RKO (cell line): ENCODE measurements at regions not wholly inside any gene's neighbourhood (a gene's known extent, or its start where the extent isn't known, plus 50 kb on each side); places are given as distances from the start of the nearest gene placed in this dataset.

ENCODE experiments used
- DNase-seq: peaks from one replicate; pipeline ENCODE4 v3.0.0-alpha.2; 2016; ENCODE audit warnings: low spot score

DNA sequence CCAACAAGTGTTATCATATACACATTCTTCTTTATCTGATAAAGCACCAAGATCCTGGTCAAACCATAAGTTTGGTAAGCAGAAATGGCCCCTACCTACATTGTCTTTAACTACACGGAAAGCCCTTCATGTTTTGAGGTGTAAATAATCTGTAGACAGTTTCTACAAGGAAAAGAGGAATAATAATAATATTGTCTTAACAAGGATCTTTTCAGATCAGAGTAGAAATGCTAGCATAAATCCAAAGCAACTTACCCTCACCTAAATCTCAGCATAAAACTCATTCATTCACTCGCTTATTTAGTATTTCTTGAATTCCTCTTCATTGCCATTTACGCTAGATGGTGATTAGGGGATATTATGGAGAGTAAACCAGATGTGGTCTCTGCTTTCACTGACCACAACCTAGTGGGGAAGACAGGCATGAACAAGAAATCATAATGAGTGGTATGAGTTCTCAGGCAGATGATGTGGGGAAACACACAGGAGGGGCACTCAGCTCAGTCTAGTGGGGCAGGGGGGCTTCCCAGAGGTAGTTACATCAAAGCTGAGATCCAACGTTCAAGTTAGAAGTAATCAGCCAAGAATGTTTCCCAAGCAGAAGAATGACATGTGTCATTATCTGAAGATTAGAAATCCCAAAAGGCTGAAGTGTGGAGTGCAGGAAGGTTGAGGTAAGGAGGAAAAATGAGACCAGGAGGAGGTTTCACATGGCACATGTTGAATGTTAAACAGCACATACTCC is 65.4 kb upstream of the ZC3H12C start:
- DNase-seq = no peak

DNA sequence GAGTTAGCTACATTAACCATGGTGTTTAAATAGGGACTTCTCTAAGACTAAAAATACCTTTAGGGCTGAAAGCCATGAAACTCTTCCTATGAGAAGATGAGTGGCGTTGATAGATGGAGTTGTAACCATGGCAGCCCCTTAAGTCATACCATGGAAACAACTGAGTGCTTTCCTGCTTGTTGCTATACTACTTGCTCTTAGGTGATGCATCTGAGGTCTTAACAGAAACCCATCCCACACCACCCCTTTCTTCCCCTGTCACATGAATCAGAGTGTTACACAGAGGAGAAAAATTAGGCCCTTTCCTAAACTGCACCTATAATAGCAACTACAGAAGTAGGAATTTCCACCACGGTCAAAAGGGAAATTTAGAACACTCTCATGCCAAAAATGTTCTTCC is 64.3 kb upstream of the ZC3H12C start:
- DNase-seq = no peak

GRCh38 chr11:110029714-110030113 is 63.5 kb upstream of the ZC3H12C start:
- DNase-seq = no peak

DNA sequence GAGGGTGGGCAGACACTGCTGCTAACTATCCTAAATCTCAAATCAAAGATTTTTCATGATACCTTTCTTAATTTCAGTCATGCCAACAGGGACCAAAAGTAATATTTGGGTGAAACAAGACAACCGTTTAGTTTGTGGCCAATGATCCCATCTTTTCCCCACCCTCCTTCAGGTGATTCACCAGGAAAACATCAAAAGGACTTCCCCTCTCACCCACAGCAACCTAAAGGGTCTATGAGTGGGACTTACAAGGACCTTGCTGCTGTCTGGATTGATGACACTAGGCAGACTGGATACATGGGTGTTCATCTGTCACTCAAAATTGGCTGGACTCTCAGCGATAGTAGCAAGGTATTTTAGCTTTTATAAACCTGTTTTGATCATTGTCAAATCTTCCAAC is 62.0 kb upstream of the ZC3H12C start:
- no peak for DNase-seq

GRCh38 chr11:110032259-110032658 is 60.9 kb upstream of the ZC3H12C start:
- DNase-seq = no peak

- no peak for DNase-seq
Measured at GRCh38 chr11:110032957-110033570, 60.1 kb upstream of the ZC3H12C start.

DNA sequence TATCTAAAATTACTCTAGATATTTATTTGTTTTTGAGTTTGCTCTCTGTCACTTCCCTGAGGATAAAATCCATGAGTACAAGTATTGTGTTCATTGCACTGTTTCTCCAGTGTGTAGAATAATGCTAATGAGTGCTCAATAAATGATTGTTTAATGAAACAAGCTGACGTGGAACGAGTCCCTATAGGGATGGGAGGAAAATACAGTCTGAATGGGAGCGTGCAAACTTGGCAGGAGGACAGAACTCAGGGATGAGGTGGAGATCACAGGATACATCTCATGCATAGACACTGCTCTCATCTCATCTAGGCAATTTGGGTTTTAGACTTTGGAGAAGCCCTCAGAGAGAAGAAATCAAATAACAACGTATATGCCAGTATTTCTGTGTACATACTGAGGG is 58.4 kb upstream of the ZC3H12C start:
- DNase-seq = no peak

DNA sequence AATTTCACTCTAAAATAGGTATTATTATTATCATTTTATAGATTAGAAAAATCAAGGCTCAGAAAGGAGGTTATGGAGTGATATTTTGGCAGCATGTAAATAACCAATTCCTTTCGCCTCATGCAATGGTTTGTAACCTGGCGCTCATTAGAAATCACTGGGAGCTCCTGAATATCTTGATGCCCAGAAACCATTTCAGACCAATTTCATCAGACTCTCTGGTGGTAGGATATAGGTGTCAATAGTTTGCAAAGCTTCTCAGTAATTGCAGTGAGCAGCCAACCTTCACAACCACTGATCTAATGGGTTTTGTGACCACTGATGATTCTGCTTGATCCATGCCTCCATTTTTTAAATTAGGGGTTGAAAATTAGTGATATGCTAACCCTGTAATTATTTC is 57.8 kb upstream of the ZC3H12C start:
- no peak for DNase-seq

DNA sequence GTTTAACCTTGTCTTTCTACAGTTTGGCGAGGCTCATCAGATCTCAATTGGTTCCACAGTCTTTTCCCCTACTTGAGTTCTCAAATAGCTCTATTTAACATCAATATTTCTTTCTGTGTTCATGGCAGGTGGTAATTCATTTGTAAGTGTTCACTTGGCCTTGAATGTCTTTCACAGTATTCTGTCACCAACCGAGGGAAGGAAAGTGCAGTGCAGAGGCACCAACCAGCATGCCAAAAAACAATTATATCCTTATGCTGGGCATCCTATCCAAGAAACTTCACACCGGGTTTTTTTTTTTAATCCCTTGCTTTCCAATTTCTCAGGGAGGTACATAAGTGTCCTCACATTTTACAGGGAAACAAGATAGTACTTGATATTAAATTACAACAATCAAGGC is 55.0 kb upstream of the ZC3H12C start:
- DNase-seq = no peak
